Mammary epithelial cell (primary cell): ENCODE measurements at regions not wholly inside any gene's neighbourhood (a gene's known extent, or its start where the extent isn't known, plus 50 kb on each side); places are given as distances from the start of the nearest gene placed in this dataset.
"Not testable (repeated sequence)": the region's sequence is repeated elsewhere in the genome, so short reads cannot be mapped to it uniquely, and the experiment has no call there.

ENCODE experiments used
- CTCF ChIP-seq, 2 donors: IDR thresholded peaks in 1 of 2; conservative IDR thresholded peaks in 1 of 2; 2 replicates each; pipeline ENCODE4 v1.5.1; 2011 to 2012; ENCODE audit warnings: inconsistent platforms in 2 of 2, low read length in 2 of 2, mild to moderate bottlenecking in 2 of 2, control low read depth in 1 of 2, low read depth in 1 of 2; ENCODE audit not compliant: insufficient read depth in 1 of 2; ENCODE audit errors: extremely low read depth in 1 of 2
- EZH2 ChIP-seq: IDR thresholded peaks from 2 replicates; pipeline ENCODE4 v1.6.1; 2012; ENCODE audit warnings: low read length, inconsistent platforms, borderline replicate concordance

- TF ChIP-seq CTCF (conservative IDR thresholded peaks at IDR 0.05 in 1 of 2, IDR thresholded peaks at IDR 0.05 in 1 of 2; ENCODE audit: extremely low read depth in 1 of 2, insufficient read depth in 1 of 2, low read depth in 1 of 2, low read length in 2 of 2); EZH2: not testable (repeated sequence)
Observed at GRCh38 chr13:50547175-50547574, 296.3 kb downstream of the DLEU7 start.
